HepG2 (cell line): ENCODE measurements at regions not wholly inside any gene's neighbourhood (a gene's known extent, or its start where the extent isn't known, plus 50 kb on each side); places are given as distances from the start of the nearest gene placed in this dataset.

ENCODE experiments used
- BCL6 ChIP-seq: IDR thresholded peaks from 2 replicates; pipeline ENCODE4 v1.6.1; 2016; ENCODE audit warnings: missing genetic modification reagents, missing compliant biosample characterization
- HMG20A ChIP-seq: IDR thresholded peaks from 2 replicates; pipeline ENCODE4 v1.6.1; 2016; ENCODE audit warnings: borderline replicate concordance
- MAFK ChIP-seq, 2 experiments: IDR thresholded peaks in 1 of 2; conservative IDR thresholded peaks in 1 of 2; 2 replicates each; pipeline ENCODE4 v1.6.1; 2011; ENCODE audit warnings: improper control_type of control experiment in 2 of 2, low read length in 2 of 2
- NFIC ChIP-seq: IDR thresholded peaks from 2 replicates; pipeline ENCODE4 v1.6.1; 2012; ENCODE audit warnings: mild to moderate bottlenecking, low read length, inconsistent platforms
- RAD21 ChIP-seq: fragments of 450-650 bp; formaldehyde crosslinking; IDR thresholded peaks from 2 replicates; pipeline ENCODE4 v1.5.0; 2020; ENCODE audit warnings: mild to moderate bottlenecking
- ZBTB1 ChIP-seq: sonication (generic); formaldehyde crosslinking; IDR thresholded peaks from 2 replicates; pipeline ENCODE4 v1.4.0; 2020; ENCODE audit warnings: missing genetic modification reagents, borderline replicate concordance
- ZKSCAN1 ChIP-seq: fragments of 150-350 bp; IDR thresholded peaks from 2 replicates; pipeline ENCODE4 v1.6.1; 2014; ENCODE audit warnings: low read length
- ZNF10 ChIP-seq: sonication (generic); formaldehyde crosslinking; IDR thresholded peaks from 2 replicates; pipeline ENCODE4 v1.4.0; 2020; ENCODE audit warnings: mild to moderate bottlenecking, low read depth, missing genetic modification reagents, borderline replicate concordance
- ZNF121 ChIP-seq: sonication (generic); formaldehyde crosslinking; IDR thresholded peaks from 2 replicates; pipeline ENCODE4 v1.5.0; 2020; ENCODE audit warnings: mild to moderate bottlenecking, missing genetic modification reagents
- TF ChIP-seq, protein P1 (sequence below): sonication (generic); formaldehyde crosslinking; IDR thresholded peaks from 2 replicates; pipeline ENCODE4 v1.4.0; 2020; ENCODE audit warnings: missing genetic modification reagents
- TF ChIP-seq, protein P2 (sequence below): sonication (generic); formaldehyde crosslinking; IDR thresholded peaks from 2 replicates; pipeline ENCODE4 v1.5.0; 2020; ENCODE audit warnings: mild to moderate bottlenecking, missing genetic modification reagents, moderate library complexity
- TF ChIP-seq, protein P3 (sequence below): sonication (generic); formaldehyde crosslinking; conservative IDR thresholded peaks from 2 replicates; pipeline ENCODE4 v1.4.0; 2020; ENCODE audit warnings: missing genetic modification reagents

DNA sequence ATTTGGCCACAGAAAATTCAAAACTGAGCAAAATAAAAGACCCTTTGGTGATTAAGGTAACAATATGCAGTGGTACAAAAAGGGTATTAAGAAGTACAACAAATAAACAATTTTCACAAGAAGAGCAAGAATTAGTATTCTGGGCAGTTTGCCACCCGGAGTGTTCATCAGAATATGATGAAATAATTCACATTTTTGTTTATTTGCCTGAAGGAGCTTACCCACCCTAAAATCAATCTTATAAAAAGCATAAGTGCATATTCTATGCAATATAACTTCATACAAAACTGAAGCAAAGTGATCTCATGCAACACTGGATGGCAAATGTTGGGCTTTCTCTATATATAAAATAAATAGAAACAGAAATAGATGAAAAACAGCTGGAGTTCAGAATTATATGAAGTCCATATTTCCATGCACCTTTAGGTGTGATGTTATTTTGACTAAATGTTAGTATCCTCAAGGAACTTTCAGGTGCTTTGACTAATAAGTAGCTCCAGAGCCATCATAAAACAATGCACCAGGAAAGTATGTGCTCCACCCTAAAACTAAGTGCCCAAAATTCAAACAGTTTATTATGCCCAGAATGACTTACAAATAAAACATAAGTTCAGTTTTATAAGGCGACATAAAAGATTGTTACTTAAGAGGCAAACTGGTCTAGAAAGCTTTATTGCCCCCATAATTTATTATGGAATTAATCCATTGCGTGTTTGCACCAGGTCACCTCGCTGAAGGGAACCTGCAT lies 474.3 kb downstream of the SEMA3D start:
- TF ChIP-seq, protein P1, sequence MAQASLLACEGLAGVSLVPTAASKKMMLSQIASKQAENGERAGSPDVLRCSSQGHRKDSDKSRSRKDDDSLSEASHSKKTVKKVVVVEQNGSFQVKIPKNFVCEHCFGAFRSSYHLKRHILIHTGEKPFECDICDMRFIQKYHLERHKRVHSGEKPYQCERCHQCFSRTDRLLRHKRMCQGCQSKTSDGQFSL (CRISPR knock-in tag): no peak
- TF ChIP-seq HMG20A (CRISPR knock-in tag): no peak
- no peak for TF ChIP-seq NFIC
- TF ChIP-seq MAFK (conservative IDR thresholded peaks at IDR 0.05 in 1 of 2, IDR thresholded peaks at IDR 0.05 in 1 of 2; ENCODE audit: low read length in 2 of 2): no peak
- TF ChIP-seq BCL6 (CRISPR knock-in tag): no peak
- TF ChIP-seq ZBTB1 (CRISPR knock-in tag): no peak
- TF ChIP-seq ZNF10 (CRISPR knock-in tag): no peak
- TF ChIP-seq, protein P2, sequence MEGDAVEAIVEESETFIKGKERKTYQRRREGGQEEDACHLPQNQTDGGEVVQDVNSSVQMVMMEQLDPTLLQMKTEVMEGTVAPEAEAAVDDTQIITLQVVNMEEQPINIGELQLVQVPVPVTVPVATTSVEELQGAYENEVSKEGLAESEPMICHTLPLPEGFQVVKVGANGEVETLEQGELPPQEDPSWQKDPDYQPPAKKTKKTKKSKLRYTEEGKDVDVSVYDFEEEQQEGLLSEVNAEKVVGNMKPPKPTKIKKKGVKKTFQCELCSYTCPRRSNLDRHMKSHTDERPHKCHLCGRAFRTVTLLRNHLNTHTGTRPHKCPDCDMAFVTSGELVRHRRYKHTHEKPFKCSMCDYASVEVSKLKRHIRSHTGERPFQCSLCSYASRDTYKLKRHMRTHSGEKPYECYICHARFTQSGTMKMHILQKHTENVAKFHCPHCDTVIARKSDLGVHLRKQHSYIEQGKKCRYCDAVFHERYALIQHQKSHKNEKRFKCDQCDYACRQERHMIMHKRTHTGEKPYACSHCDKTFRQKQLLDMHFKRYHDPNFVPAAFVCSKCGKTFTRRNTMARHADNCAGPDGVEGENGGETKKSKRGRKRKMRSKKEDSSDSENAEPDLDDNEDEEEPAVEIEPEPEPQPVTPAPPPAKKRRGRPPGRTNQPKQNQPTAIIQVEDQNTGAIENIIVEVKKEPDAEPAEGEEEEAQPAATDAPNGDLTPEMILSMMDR (CRISPR knock-in tag): no peak
- TF ChIP-seq RAD21 (CRISPR knock-in tag): no peak
- TF ChIP-seq ZNF121 (CRISPR knock-in tag): no peak
- no peak for TF ChIP-seq ZKSCAN1
- TF ChIP-seq, protein P3, sequence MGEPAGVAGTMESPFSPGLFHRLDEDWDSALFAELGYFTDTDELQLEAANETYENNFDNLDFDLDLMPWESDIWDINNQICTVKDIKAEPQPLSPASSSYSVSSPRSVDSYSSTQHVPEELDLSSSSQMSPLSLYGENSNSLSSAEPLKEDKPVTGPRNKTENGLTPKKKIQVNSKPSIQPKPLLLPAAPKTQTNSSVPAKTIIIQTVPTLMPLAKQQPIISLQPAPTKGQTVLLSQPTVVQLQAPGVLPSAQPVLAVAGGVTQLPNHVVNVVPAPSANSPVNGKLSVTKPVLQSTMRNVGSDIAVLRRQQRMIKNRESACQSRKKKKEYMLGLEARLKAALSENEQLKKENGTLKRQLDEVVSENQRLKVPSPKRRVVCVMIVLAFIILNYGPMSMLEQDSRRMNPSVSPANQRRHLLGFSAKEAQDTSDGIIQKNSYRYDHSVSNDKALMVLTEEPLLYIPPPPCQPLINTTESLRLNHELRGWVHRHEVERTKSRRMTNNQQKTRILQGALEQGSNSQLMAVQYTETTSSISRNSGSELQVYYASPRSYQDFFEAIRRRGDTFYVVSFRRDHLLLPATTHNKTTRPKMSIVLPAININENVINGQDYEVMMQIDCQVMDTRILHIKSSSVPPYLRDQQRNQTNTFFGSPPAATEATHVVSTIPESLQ (CRISPR knock-in tag): no peak
